ENCODE measurements at regions not wholly inside any gene's neighbourhood (a gene's known extent, or its start where the extent isn't known, plus 50 kb on each side); places are given as distances from the start of the nearest gene placed in this dataset.

DNA sequence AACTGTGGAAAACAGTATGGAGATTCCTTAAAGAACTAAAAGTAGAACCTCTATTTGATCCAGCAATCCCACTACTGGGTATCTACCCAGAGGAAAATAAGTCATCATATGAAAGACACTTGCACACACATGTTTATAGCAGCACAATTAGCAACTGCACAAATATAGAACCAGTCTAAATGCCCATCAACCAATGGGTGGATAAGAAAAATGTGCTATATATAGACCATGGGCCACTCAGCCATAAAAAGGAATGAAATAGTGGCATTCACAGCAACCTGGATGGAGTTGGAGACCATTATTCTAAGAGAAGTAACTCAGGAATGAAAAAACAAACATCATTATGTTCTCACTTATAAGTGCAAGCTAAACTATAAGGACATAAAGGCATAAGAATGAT is 105.0 kb upstream of the PGBD5 start:
- Histone ChIP-seq H3K36me3 (no peaks in the 10 kb centered on the region), H3K27me3 (peaks cover 11% of the 10 kb centered on the region)

GRCh38 chr1:230519246-230519645 is 93.1 kb upstream of the PGBD5 start:
- Histone ChIP-seq H3K27ac (no peak overlapping the region), H3K36me3 (no peaks in the 10 kb centered on the region), H3K4me3 (no peak overlapping the region), H3K4me1 (no peaks in the 10 kb centered on the region), H3K9me3 (no peaks in the 10 kb centered on the region), H3K27me3 (peaks cover 44% of the 10 kb centered on the region)
- WGBS, 2 donors (ENCODE audit: low coverage in 1 of 2) = 80 to 86% methylated on average over 1 to 2 of the region's 2 CpGs
- no peak for ATAC-seq
- TF ChIP-seq EP300 (IDR thresholded peaks at IDR 0.05) = no peak
- TF ChIP-seq POLR2A (IDR thresholded peaks at IDR 0.05) = no peak
- TF ChIP-seq POLR2AphosphoS5 (IDR thresholded peaks at IDR 0.05) = no peak
- TF ChIP-seq, protein P1, sequence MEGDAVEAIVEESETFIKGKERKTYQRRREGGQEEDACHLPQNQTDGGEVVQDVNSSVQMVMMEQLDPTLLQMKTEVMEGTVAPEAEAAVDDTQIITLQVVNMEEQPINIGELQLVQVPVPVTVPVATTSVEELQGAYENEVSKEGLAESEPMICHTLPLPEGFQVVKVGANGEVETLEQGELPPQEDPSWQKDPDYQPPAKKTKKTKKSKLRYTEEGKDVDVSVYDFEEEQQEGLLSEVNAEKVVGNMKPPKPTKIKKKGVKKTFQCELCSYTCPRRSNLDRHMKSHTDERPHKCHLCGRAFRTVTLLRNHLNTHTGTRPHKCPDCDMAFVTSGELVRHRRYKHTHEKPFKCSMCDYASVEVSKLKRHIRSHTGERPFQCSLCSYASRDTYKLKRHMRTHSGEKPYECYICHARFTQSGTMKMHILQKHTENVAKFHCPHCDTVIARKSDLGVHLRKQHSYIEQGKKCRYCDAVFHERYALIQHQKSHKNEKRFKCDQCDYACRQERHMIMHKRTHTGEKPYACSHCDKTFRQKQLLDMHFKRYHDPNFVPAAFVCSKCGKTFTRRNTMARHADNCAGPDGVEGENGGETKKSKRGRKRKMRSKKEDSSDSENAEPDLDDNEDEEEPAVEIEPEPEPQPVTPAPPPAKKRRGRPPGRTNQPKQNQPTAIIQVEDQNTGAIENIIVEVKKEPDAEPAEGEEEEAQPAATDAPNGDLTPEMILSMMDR (IDR thresholded peaks at IDR 0.05) = no peak

More for the DNA sequence above, 105.0 kb upstream of the PGBD5 start:
- Histone ChIP-seq H3K27ac (no peak overlapping the region), H3K9me3 (peaks cover 0 to 40% (median 0%) of the 10 kb centered on the region in 3 donors), H3K4me3 (no peak overlapping the region), H3K4me1 (no peaks in the 10 kb centered on the region)
- TF ChIP-seq, protein P1 (IDR thresholded peaks at IDR 0.05) = no peak
- TF ChIP-seq POLR2AphosphoS5 (IDR thresholded peaks at IDR 0.05) = no peak
- no peak for TF ChIP-seq POLR2A (IDR thresholded peaks at IDR 0.05)
- no peak for TF ChIP-seq EP300 (IDR thresholded peaks at IDR 0.05)
- no peak for ATAC-seq

- H3K27ac ChIP-seq = no peak overlapping the region
- no peak for ATAC-seq
- TF ChIP-seq EP300 (IDR thresholded peaks at IDR 0.05) (no peak), POLR2A (IDR thresholded peaks at IDR 0.05) (no peak), POLR2AphosphoS5 (IDR thresholded peaks at IDR 0.05) (no peak)
- TF ChIP-seq, protein P1 (IDR thresholded peaks at IDR 0.05) = no peak
Observed at GRCh38 chr1:230518511-230518910, 92.4 kb upstream of the PGBD5 start.

DNA sequence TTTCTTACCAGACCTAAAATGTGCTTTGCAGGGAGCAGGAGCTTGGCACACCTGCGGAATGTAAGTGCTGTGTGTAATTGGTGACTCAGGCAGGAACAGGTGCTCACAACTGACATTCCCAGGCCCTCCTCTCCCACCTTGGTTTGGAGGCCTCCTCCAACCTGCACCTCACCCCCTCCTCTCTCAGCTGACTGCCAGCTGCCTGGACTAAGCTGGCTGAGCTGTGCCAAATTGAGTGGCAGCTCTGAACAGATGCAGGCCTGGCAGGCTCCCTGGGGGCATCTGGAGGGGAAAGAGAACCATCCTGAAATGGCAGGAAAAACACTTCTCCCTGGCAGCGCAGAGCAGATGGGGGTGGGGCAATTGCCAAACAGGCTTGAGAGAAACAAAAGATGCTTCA is 91.7 kb upstream of the PGBD5 start:
- WGBS, 2 donors (ENCODE audit: low coverage in 1 of 2) = no CpG with 5 or more reads among the region's 2 CpGs
- no peaks in the 10 kb centered on the region for H3K36me3 ChIP-seq
- H3K27me3 ChIP-seq = peaks cover 56% of the 10 kb centered on the region
- ATAC-seq = no peak
- no peak overlapping the region for H3K27ac ChIP-seq
- no peaks in the 10 kb centered on the region for H3K9me3 ChIP-seq
- H3K4me3 ChIP-seq = no peak overlapping the region
- H3K4me1 ChIP-seq = no peaks in the 10 kb centered on the region
- TF ChIP-seq EP300 (IDR thresholded peaks at IDR 0.05) = no peak
- TF ChIP-seq, protein P1 (IDR thresholded peaks at IDR 0.05) = no peak
- no peak for TF ChIP-seq POLR2AphosphoS5 (IDR thresholded peaks at IDR 0.05)
- no peak for TF ChIP-seq POLR2A (IDR thresholded peaks at IDR 0.05)

More at GRCh38 chr1:230518511-230518910, 92.4 kb upstream of the PGBD5 start:
- WGBS, 2 donors (ENCODE audit: low coverage in 1 of 2) = 48 to 100% methylated on average over 1 to 5 of the region's 5 CpGs
- Histone ChIP-seq H3K27me3 (peaks cover 49% of the 10 kb centered on the region), H3K36me3 (no peaks in the 10 kb centered on the region), H3K4me1 (no peaks in the 10 kb centered on the region), H3K4me3 (no peak overlapping the region), H3K9me3 (no peaks in the 10 kb centered on the region)

DNA sequence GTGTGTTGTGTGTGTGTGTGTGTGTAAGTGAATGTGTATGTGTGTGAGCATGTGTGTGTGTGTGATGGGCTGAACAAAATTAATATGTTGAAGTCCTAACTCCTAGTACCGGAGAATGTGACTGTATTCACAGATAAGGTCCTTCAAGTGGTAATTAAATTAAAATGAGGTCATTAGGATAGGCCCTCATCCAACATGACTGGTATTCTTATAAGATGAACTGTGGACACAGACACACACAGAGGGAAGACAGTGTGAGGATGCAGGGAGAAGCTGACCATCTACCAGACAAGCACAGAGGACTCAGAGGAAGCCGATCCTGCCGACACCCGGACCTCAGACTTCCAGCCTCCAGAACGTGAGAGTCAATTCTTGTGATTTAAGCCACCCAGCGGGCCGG is 91.2 kb upstream of the PGBD5 start:
- H3K4me3 ChIP-seq = no peak overlapping the region
- no peak for TF ChIP-seq EP300 (IDR thresholded peaks at IDR 0.05)
- TF ChIP-seq, protein P1 (IDR thresholded peaks at IDR 0.05) = no peak
- TF ChIP-seq POLR2AphosphoS5 (IDR thresholded peaks at IDR 0.05) = no peak
- TF ChIP-seq POLR2A (IDR thresholded peaks at IDR 0.05) = no peak
- no peak for ATAC-seq

More for the DNA sequence above, 91.2 kb upstream of the PGBD5 start:
- no peaks in the 10 kb centered on the region for H3K9me3 ChIP-seq
- H3K27me3 ChIP-seq = peaks cover 57% of the 10 kb centered on the region
- 72 to 75% methylated on average over 5 to 7 of the region's 7 CpGs for WGBS, 2 donors (ENCODE audit: low coverage in 1 of 2)
- no peaks in the 10 kb centered on the region for H3K4me1 ChIP-seq
- no peaks in the 10 kb centered on the region for H3K36me3 ChIP-seq
- no peak overlapping the region for H3K27ac ChIP-seq
